Hematopoietic multipotent progenitor cell (in vitro differentiated cells): ENCODE measurements at regions not wholly inside any gene's neighbourhood (a gene's known extent, or its start where the extent isn't known, plus 50 kb on each side); places are given as distances from the start of the nearest gene placed in this dataset.

ENCODE experiments used
- DNase-seq, 3 donors: peaks; one replicate each; pipeline ENCODE4 v3.0.0-alpha.2; 2011 to 2015; ENCODE audit warnings: low read depth in 2 of 3, low spot score in 2 of 3

DNA sequence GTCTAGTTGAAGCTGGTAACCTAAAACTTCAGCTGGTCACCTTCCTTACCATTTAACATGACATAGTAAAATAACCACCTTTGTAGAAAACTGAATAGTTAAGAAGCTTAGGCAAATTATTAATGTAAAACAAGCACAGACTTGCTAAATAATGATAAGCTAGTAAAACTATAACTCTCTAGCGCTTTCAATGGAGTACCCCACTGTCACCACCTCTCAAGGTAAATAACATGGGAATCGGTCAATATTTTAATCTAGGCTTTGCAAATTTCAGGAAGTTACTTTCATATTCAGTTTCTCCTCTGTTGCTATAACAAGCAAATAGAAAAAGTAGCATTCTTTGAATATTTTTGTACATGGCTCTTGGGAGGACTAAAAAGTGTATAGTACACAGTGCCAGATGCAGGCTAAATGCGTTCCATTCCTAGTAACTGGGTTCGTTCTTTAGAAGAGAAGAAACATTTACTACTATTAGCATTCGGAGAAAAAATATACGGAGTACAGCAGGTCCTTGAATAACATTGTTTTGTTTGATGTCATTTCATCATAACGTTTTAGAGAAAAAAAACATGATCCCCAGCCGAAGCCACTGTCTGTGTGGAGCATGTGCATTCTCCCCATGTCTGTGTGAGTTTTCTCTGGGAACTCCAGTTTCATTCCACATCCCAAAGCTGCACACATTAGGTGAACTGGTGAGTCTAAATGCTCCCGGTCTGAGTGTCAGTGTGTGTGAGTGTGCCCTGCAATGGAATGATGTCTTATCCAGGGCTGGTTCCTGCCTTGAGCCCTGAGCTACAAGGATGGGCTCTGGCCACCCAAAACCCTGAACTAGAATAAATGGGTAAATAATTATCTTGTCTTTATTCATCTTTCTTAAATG lies 52.5 kb downstream of the EPRS1 start:
- DNase-seq, result no peak

DNA sequence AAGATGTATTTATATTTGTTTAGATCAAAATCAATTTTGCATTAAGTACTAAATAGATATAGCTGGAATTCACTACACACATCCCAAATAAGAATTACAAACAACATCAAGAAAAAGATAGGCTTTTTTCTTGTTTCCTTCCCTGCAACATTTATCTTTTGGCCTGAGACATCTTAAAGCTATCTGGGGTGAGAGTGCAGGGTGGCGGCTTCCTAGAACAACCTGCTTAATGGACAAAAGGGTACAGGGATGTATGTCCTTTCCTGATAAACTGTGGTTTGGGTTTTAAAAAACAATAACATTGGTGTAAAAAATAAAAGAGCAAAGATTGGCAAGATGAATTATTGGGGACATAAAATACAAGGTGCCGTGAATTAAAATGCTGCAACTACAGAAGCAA lies 54.4 kb downstream of the EPRS1 start:
- no peak for DNase-seq

DNA sequence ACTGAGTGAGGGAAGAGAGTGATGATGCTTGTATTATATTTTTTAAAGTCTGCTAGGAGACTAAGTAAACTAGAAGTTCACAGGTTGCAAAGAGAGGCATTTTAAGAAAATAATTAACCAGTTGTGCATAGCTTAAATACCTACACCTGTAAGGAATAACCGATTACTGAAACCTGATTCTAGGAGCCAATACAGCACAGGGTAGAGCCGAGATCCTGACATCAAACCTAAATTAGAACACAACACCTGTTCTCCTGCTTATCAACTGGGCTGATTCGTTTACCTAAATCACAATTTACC lies 54.8 kb downstream of the EPRS1 start:
- no peak for DNase-seq

DNA sequence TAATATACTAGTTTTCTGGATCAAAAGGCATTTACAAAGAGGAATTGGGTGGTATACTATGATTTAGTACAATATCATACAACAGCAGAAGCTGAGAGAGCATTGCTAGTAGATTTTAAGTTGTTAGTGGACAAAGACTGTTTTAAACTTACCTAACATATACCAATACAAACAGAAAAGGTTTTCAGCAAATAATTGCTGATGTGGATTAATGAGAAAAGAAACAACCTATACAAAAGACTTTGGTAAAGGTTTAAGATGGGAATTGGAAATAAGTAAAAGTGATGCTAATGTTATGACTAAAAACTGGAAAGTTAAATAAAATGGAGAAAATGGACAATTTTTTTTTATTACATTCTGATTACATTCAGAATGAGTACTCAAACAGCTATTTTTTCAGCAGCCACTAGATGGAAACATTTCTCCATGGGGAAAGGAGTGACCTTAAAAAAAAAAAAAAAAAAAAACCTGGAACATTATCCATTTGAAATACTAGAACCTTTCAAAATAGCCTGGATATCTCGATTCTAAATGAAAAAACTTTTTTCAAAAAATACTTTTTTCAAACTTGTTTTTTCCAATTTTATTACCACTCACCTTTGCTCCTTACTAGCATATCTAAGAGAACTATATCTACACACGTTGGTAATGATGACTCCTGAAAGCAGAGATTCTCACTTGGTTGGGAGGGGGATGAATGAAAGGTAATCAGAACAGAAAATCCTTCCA lies 55.4 kb downstream of the EPRS1 start:
- peak in 2 of 3 donors; percentile 15 to 63 for DNase-seq

DNA sequence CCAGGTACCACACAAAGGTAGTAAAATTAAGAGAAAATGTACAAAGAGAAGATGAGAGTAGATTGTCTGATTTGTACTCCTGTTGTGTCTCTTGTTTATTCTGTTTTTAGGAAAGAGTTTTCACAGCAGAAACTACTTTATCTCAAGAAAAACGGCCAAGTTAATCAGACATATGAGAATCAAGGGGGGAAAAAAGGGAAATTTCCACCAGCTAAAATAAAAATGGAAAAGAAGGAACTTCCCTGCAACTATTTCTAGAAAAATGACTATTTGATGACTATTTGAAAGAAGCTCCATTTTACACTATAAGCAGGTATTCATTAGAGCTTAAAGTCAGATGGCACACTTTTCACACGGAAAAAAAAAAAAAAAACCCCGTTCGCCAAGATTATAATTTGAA lies 56.5 kb downstream of the EPRS1 start:
- DNase-seq, result no peak

DNA sequence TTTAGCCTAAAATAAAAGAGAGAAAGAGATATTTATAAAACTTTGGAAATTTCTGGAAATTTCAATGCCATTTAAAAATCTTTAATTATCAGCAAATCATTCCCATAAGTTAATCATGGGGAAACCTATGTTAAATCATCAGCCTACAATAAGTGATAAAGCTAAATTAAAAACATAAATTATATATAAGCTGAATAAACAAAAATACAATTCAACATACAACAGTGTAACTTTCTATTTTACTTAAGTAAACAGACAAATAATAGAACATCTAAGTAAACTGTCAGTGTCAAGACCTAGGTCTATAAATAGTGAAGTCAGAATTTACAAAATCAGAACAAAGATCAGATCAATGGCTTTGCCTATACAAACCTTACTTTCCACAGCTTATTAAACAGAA lies 57.5 kb downstream of the EPRS1 start:
- no peak for DNase-seq

DNA sequence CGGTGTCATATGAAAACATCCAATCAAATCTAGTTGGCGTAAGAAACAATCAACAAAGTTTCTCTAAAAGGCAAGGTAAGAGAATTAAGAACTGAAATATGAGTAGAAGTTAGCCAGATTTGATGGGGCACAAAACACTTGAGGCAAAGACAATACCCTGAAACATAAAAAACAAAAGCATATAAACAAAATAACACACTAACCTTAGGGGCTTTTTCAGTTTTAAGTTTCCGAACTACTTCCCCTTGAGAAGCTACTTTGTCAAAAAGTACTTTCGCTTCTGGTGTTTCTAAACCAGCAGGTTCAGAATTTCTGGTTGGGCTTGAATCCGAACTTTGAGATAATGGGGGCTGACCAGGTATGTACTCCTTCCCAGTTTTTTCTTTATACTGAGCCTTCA lies 57.9 kb downstream of the EPRS1 start:
- peak in 2 of 3 donors; percentile 11 to 38 for DNase-seq

DNA sequence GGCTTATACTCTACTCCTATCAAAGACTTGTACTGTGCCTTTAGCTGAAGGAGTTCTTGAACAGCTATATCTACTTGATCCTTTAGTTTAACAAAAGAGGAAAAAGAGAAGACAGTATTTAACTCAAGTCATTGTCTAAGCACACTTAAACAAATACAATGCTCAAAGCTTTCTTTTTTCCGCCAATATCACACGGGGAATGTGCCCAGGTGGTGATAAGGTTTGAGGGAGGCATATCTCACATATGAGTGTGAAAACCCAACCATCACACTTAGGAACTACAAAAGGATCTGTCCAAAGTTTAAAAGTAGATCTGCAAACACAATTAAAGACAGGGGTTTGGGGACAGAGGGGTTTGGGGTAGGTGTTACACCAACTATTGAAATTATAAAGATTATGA lies 59.0 kb upstream of the SLC30A10 start:
- DNase-seq, result no peak

DNA sequence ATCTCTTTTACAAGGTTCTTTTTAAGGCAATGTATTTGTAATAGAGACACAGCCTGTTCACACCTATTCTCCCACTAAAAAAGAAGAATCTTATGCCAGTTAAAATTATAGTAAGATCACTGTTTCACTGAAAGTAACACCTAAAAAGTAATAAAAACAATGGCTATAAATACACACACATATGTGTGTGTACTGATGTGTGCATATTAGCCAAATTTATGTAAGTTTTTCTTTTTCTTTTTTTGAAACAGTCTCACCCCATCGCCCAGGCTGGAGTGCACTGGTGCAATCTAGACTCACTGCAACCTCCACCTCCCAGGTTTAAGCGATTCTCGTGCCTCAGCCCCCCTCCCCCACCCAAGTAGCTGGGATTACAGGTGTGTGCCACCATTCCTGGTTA lies 56.8 kb upstream of the SLC30A10 start:
- no peak for DNase-seq
